ENCODE measurements at regions not wholly inside any gene's neighbourhood (a gene's known extent, or its start where the extent isn't known, plus 50 kb on each side); places are given as distances from the start of the nearest gene placed in this dataset.

DNA sequence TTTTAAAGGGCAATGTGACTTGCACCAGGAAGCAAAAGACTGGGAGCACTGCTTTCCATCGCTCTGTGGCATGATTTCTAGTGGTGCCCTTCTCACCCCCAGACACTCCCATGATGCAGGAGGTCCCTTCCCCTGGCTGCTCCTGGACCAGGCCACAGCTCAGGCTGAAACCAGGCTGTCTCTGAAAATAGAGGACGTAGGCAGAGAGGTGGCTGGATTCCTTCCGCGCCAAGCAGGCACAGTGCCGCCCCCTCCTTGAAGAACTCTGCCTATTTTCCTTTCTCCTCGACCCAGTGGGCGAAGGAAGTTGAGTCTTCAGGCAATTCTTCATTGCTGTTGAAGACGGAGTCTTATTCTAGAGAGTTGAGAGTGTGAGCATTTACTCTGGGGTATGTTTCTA is 489.4 kb upstream of the TBL1XR1 start:
- TF ChIP-seq EZH2 (IDR thresholded peaks at IDR 0.05; ENCODE audit: low read length, unreplicated experiment) (no peak), EZH2phosphoT487 (IDR thresholded peaks at IDR 0.05; ENCODE audit: borderline replicate concordance, low read length) (no peak)

All from PC-3 (cell line).